ENCODE measurements at regions not wholly inside any gene's neighbourhood (a gene's known extent, or its start where the extent isn't known, plus 50 kb on each side); places are given as distances from the start of the nearest gene placed in this dataset.

DNA sequence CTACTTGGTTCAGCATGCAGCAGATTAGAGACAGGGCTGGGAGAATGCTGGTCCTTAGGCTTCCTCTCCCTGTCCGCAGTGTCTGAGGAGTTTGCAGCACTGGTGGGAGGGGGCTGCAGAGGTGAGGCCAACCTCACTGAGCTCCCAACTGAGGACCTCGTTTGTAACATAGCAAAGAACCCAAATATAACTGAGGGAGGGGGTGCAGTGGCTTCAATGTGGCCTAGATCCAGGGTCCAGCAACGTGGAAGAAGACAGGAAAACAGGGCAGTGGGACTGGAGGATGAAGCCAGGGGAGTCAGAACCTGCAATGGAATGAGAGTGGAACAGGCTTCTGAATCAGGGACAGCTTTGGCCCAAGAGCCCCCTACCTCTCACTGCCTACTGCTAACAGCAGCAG, 84.3 kb upstream of the MAFB start:
- no peak for DNase-seq (ENCODE audit: low spot score)
- in situ Hi-C loops (cut with MboI; ENCODE audit: low pct_unique_long_range_greater_than_20kb, low sequenced_read_pairs, unreplicated experiment) = no loop called here
- TF ChIP-seq CTCF (IDR thresholded peaks at IDR 0.05; ENCODE audit: extremely low read depth, insufficient read depth, missing control alignments) = no peak

DNA sequence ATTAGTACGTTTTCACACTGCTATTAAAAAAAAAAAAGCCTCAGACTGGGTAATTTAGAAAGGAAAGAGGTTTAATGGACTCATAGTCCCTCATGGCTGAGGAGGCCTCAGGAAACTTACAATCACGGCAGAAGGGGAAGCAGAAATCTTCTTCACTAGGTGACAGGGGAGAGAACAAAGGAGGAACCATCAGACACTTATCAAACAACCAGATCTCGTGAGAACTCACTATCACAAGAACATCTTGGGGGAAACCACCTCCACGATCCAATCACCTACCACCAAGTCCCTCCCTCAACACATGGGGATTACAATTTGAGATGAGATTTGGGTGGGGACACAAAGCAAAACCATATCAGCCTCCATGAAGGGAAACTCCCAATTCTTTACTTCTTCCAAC, 85.2 kb upstream of the MAFB start:
- no peak for TF ChIP-seq CTCF (IDR thresholded peaks at IDR 0.05; ENCODE audit: extremely low read depth, insufficient read depth, missing control alignments)
- in situ Hi-C loops (cut with MboI; ENCODE audit: low pct_unique_long_range_greater_than_20kb, low sequenced_read_pairs, unreplicated experiment) = no loop called here
- no peak for DNase-seq (ENCODE audit: low spot score)

GRCh38 chr20:40775561-40776146, 86.6 kb upstream of the MAFB start:
- no peak for TF ChIP-seq CTCF (IDR thresholded peaks at IDR 0.05; ENCODE audit: extremely low read depth, insufficient read depth, missing control alignments)
- no peak for DNase-seq (ENCODE audit: low spot score)
- in situ Hi-C loops (cut with MboI; ENCODE audit: low pct_unique_long_range_greater_than_20kb, low sequenced_read_pairs, unreplicated experiment) = no loop called here

DNA sequence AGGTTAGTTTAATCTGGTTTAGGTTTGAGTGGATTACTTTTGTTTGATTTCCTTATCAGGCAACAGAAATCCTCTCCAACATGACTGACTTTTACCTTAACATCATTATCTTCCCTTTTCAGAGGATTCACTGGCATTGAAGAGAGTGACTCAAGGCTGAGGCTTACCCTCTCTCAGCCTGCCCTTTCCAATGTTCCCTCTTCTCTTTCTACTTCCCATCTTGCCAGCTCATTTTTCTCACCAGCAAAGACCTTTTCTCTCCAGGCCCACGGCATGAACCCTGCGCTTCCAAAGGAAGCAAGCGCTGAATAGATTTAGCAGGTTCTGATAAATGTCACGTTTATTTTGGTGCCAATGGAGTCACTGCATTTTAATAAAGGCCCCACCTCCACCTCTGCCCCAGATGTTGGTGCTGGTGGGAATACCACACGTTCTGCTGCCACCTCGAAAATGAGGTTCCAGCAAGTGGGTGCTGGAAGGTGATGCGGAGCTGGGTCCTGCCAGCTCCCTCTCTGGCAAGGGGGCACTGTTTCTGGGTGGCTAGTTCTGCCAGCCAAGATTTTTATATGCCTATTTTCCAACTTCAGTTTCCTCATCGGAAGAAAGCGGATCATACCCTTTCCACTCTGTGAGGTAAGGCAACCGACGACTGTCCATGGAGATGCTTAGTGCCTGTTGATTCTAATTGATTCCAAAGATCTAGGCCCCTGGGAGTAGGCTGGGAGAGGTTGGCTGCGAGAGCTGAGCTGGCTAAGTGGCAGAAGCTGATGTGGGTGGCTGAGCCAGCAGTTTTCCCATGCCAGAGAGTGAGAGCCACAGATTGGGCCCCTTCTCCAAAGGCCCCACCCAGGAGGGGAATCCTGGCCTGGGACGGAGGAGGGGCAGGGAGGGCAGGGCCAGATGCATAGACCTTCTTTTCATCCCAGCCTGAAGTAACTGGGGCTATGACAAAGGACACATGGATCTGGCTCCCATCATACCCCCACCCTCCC, 87.7 kb upstream of the MAFB start:
- in situ Hi-C loops (cut with MboI; ENCODE audit: low pct_unique_long_range_greater_than_20kb, low sequenced_read_pairs, unreplicated experiment) = no loop called here
- no peak for DNase-seq (ENCODE audit: low spot score)
- TF ChIP-seq CTCF (IDR thresholded peaks at IDR 0.05; ENCODE audit: extremely low read depth, insufficient read depth, missing control alignments) = no peak

DNA sequence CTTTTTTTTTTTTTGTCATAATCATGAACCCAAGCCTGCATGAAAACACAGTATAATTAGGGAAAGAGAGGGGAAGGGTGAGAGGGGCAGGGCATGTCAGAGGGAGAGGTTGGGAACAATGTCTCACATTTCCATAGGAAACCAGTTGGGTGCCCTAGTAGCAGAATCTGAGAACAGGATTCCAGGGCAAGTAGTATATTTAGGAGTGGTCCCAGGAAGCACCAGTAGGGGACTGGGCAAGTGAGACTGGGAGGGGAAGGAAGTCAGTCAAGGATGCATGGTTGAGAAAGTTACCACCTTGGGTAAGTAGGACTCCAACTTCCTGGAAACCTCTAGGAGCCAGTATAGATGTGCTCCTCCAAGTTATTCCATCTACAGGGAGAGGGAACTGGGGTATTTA, 88.6 kb upstream of the MAFB start:
- no peak for DNase-seq (ENCODE audit: low spot score)
- in situ Hi-C loops (cut with MboI; ENCODE audit: low pct_unique_long_range_greater_than_20kb, low sequenced_read_pairs, unreplicated experiment) = no loop called here
- TF ChIP-seq CTCF (IDR thresholded peaks at IDR 0.05; ENCODE audit: extremely low read depth, insufficient read depth, missing control alignments) = no peak

GRCh38 chr20:40778894-40779496, 90.0 kb upstream of the MAFB start:
- in situ Hi-C loops (cut with MboI; ENCODE audit: low pct_unique_long_range_greater_than_20kb, low sequenced_read_pairs, unreplicated experiment) = no loop called here
- no peak for DNase-seq (ENCODE audit: low spot score)

More at GRCh38 chr20:40778894-40779496, 90.0 kb upstream of the MAFB start:
- TF ChIP-seq CTCF (IDR thresholded peaks at IDR 0.05; ENCODE audit: extremely low read depth, insufficient read depth, missing control alignments) = no peak
